Liver (tissue), 8 donors: ENCODE measurements at regions not wholly inside any gene's neighbourhood (a gene's known extent, or its start where the extent isn't known, plus 50 kb on each side); places are given as distances from the start of the nearest gene placed in this dataset.

Source experiments
- DNase-seq: peaks from one replicate; pipeline ENCODE4 v3.0.0-alpha.2; 2017; ENCODE audit warnings: low spot score
- H3K27ac ChIP-seq, 2 donors: one replicate each; pipeline ENCODE4 v1.7.0; 2013; ENCODE audit warnings: inconsistent platforms in 2 of 2, low read length in 2 of 2, control low read depth in 1 of 2, low read depth in 1 of 2, mild to moderate bottlenecking in 1 of 2
- H3K27me3 ChIP-seq, 4 donors: one replicate each; pipeline versions ENCODE4 v1.6.1 to v1.7.0; 2013; ENCODE audit warnings: low read length in 3 of 4, inconsistent platforms in 1 of 4, mild to moderate bottlenecking in 1 of 4, moderate library complexity in 1 of 4; ENCODE audit not compliant: control insufficient read depth in 4 of 4, insufficient read depth in 4 of 4
- H3K36me3 ChIP-seq, 4 donors: one replicate each; pipeline versions ENCODE4 v1.6.1 to v1.7.0; 2013; ENCODE audit warnings: low read length in 3 of 4, mild to moderate bottlenecking in 3 of 4, low read depth in 1 of 4, moderate library complexity in 1 of 4; ENCODE audit not compliant: control insufficient read depth in 4 of 4, insufficient read depth in 3 of 4
- H3K4me1 ChIP-seq, 4 donors: one replicate each; pipeline versions ENCODE4 v1.6.1 to v1.7.0; 2013; ENCODE audit warnings: low read length in 3 of 4, mild to moderate bottlenecking in 3 of 4, moderate library complexity in 1 of 4; ENCODE audit not compliant: control insufficient read depth in 4 of 4, insufficient read depth in 4 of 4
- H3K4me3 ChIP-seq, 3 donors: one replicate each; pipeline versions ENCODE4 v1.6.1 to v1.7.0; 2013; ENCODE audit warnings: low read length in 3 of 3, control low read depth in 1 of 3, low read depth in 1 of 3, mild to moderate bottlenecking in 1 of 3
- H3K9ac ChIP-seq, 2 donors: one replicate each; pipeline ENCODE4 v1.7.0; 2013; ENCODE audit warnings: low read length in 2 of 2, mild to moderate bottlenecking in 2 of 2, moderate library complexity in 2 of 2, control low read depth in 1 of 2, low read depth in 1 of 2
- H3K9me3 ChIP-seq, 4 donors: one replicate each; pipeline versions ENCODE4 v1.6.1 to v1.7.0; 2013; ENCODE audit warnings: low read length in 3 of 4; ENCODE audit not compliant: control insufficient read depth in 4 of 4
- EGR1 ChIP-seq, 2 donors: IDR thresholded peaks; 2 replicates each; pipeline ENCODE4 v1.6.1; 2016 to 2018; ENCODE audit warnings: antibody characterized with exemption in 2 of 2, low read depth in 2 of 2
- FOXA1 ChIP-seq: IDR thresholded peaks from 2 replicates; pipeline ENCODE4 v1.6.1; 2016; ENCODE audit warnings: antibody characterized with exemption
- FOXA2 ChIP-seq: IDR thresholded peaks from 2 replicates; pipeline ENCODE4 v1.6.1; 2016; ENCODE audit warnings: antibody characterized with exemption
- GABPA ChIP-seq, 2 donors: IDR thresholded peaks in 1 of 2; conservative IDR thresholded peaks in 1 of 2; 2 replicates each; pipeline ENCODE4 v1.6.1; 2016; ENCODE audit warnings: antibody characterized with exemption in 2 of 2, mild to moderate bottlenecking in 1 of 2, moderate library complexity in 1 of 2
- HNF4A ChIP-seq, 2 donors: conservative IDR thresholded peaks; 2 replicates each; pipeline ENCODE4 v1.6.1; 2016; ENCODE audit warnings: antibody characterized with exemption in 2 of 2, mild to moderate bottlenecking in 2 of 2
- HNF4G ChIP-seq: IDR thresholded peaks from 2 replicates; pipeline ENCODE4 v1.6.1; 2016; ENCODE audit warnings: antibody characterized with exemption
- RAD21 ChIP-seq, 2 donors: IDR thresholded peaks; 2 replicates each; pipeline ENCODE4 v1.6.1; 2016; ENCODE audit warnings: antibody characterized with exemption in 2 of 2, mild to moderate bottlenecking in 2 of 2
- RXRA ChIP-seq, 2 donors: IDR thresholded peaks; 2 replicates each; pipeline ENCODE4 v1.6.1; 2017 to 2018; ENCODE audit warnings: antibody characterized with exemption in 2 of 2, mild to moderate bottlenecking in 1 of 2
- SP1 ChIP-seq: IDR thresholded peaks from 2 replicates; pipeline ENCODE4 v1.6.1; 2018; ENCODE audit warnings: antibody characterized with exemption, mild to moderate bottlenecking
- TAF1 ChIP-seq: conservative IDR thresholded peaks from 2 replicates; pipeline ENCODE4 v1.6.1; 2016; ENCODE audit warnings: antibody characterized with exemption, mild to moderate bottlenecking
- WGBS: extraction: QIAGEN DNeasy Blood & Tissue Kit; methylation state at CpG from one replicate; pipeline ENCODE4 v1.1.7; 2013; 5-methylcytosine and 5-hydroxymethylcytosine counted together
- TF ChIP-seq, protein P1 (sequence below): IDR thresholded peaks from 2 replicates; pipeline ENCODE4 v1.6.1; 2016; ENCODE audit warnings: antibody characterized with exemption, mild to moderate bottlenecking
- TF ChIP-seq, protein P2 (sequence below): IDR thresholded peaks from 2 replicates; pipeline ENCODE4 v1.6.1; 2016; ENCODE audit warnings: antibody characterized with exemption
- TF ChIP-seq, protein P3 (sequence below): fragments of 150-350 bp; IDR thresholded peaks from 2 replicates; pipeline ENCODE4 v1.5.1; 2017; ENCODE audit warnings: improper control_type of control experiment, low read depth, low read length; ENCODE audit not compliant: missing input control
- donor health status: healthy.
- donor health status: healthy.
- donor health status: healthy.
- donor health status: healthy.
- donor health status: healthy.

DNA sequence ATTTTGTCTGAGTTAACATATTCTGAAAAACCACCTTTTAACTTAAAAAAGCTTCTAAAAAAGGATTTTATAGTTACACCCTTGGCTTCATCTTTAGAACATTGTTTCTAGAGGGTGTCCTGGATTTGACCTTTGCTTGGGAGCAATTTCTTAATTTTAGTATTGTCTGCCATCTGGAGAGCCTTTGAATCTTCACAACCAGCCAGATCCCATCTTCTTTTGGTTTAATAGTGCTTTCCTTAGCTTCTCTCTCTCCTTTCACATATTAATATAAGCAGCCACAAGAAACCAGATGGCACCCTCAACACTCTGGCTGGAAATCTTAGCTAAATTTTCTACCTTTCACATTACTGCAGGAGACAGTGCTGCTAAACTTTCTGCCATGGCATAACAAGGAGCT is 76.5 kb upstream of the TSPAN2 start (continued):
- TF ChIP-seq, protein P1, sequence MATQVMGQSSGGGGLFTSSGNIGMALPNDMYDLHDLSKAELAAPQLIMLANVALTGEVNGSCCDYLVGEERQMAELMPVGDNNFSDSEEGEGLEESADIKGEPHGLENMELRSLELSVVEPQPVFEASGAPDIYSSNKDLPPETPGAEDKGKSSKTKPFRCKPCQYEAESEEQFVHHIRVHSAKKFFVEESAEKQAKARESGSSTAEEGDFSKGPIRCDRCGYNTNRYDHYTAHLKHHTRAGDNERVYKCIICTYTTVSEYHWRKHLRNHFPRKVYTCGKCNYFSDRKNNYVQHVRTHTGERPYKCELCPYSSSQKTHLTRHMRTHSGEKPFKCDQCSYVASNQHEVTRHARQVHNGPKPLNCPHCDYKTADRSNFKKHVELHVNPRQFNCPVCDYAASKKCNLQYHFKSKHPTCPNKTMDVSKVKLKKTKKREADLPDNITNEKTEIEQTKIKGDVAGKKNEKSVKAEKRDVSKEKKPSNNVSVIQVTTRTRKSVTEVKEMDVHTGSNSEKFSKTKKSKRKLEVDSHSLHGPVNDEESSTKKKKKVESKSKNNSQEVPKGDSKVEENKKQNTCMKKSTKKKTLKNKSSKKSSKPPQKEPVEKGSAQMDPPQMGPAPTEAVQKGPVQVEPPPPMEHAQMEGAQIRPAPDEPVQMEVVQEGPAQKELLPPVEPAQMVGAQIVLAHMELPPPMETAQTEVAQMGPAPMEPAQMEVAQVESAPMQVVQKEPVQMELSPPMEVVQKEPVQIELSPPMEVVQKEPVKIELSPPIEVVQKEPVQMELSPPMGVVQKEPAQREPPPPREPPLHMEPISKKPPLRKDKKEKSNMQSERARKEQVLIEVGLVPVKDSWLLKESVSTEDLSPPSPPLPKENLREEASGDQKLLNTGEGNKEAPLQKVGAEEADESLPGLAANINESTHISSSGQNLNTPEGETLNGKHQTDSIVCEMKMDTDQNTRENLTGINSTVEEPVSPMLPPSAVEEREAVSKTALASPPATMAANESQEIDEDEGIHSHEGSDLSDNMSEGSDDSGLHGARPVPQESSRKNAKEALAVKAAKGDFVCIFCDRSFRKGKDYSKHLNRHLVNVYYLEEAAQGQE: no peak
- TF ChIP-seq TAF1: no peak
- TF ChIP-seq GABPA (IDR thresholded peaks at IDR 0.05 in 1 of 2, conservative IDR thresholded peaks at IDR 0.05 in 1 of 2): no peak
- TF ChIP-seq EGR1 (IDR thresholded peaks at IDR 0.05; ENCODE audit: low read depth in 2 of 2): no peak
- no peak for TF ChIP-seq RXRA (IDR thresholded peaks at IDR 0.05)
- no peak for TF ChIP-seq RAD21 (IDR thresholded peaks at IDR 0.05)
- no peak for TF ChIP-seq SP1

GRCh38 chr1:115164940-115165705 is 75.8 kb upstream of the TSPAN2 start:
- no peaks in the 10 kb centered on the region for H3K27me3 ChIP-seq
- DNase-seq: no peak
- H3K9ac ChIP-seq: no peak overlapping the region
- no peaks in the 10 kb centered on the region for H3K9me3 ChIP-seq
- no peaks in the 10 kb centered on the region for H3K36me3 ChIP-seq
- no peak overlapping the region for H3K4me3 ChIP-seq
- no peak for TF ChIP-seq RXRA (IDR thresholded peaks at IDR 0.05)
- no peak for TF ChIP-seq SP1
- no peak for TF ChIP-seq FOXA2
- TF ChIP-seq FOXA1: no peak
- TF ChIP-seq GABPA (IDR thresholded peaks at IDR 0.05 in 1 of 2, conservative IDR thresholded peaks at IDR 0.05 in 1 of 2): no peak
- TF ChIP-seq, protein P2, sequence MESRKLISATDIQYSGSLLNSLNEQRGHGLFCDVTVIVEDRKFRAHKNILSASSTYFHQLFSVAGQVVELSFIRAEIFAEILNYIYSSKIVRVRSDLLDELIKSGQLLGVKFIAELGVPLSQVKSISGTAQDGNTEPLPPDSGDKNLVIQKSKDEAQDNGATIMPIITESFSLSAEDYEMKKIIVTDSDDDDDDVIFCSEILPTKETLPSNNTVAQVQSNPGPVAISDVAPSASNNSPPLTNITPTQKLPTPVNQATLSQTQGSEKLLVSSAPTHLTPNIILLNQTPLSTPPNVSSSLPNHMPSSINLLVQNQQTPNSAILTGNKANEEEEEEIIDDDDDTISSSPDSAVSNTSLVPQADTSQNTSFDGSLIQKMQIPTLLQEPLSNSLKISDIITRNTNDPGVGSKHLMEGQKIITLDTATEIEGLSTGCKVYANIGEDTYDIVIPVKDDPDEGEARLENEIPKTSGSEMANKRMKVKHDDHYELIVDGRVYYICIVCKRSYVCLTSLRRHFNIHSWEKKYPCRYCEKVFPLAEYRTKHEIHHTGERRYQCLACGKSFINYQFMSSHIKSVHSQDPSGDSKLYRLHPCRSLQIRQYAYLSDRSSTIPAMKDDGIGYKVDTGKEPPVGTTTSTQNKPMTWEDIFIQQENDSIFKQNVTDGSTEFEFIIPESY: no peak
- TF ChIP-seq, protein P1: no peak
- no peak for TF ChIP-seq HNF4G
- no peak for TF ChIP-seq HNF4A (conservative IDR thresholded peaks at IDR 0.05)
- TF ChIP-seq, protein P3, sequence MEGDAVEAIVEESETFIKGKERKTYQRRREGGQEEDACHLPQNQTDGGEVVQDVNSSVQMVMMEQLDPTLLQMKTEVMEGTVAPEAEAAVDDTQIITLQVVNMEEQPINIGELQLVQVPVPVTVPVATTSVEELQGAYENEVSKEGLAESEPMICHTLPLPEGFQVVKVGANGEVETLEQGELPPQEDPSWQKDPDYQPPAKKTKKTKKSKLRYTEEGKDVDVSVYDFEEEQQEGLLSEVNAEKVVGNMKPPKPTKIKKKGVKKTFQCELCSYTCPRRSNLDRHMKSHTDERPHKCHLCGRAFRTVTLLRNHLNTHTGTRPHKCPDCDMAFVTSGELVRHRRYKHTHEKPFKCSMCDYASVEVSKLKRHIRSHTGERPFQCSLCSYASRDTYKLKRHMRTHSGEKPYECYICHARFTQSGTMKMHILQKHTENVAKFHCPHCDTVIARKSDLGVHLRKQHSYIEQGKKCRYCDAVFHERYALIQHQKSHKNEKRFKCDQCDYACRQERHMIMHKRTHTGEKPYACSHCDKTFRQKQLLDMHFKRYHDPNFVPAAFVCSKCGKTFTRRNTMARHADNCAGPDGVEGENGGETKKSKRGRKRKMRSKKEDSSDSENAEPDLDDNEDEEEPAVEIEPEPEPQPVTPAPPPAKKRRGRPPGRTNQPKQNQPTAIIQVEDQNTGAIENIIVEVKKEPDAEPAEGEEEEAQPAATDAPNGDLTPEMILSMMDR: no peak
- WGBS: 80% methylated on average over 6 of the region's 6 CpGs
- H3K27ac ChIP-seq: no peak overlapping the region
- H3K4me1 ChIP-seq: no peaks in the 10 kb centered on the region
